ENCODE measurements at regions not wholly inside any gene's neighbourhood (a gene's known extent, or its start where the extent isn't known, plus 50 kb on each side); places are given as distances from the start of the nearest gene placed in this dataset.

DNA sequence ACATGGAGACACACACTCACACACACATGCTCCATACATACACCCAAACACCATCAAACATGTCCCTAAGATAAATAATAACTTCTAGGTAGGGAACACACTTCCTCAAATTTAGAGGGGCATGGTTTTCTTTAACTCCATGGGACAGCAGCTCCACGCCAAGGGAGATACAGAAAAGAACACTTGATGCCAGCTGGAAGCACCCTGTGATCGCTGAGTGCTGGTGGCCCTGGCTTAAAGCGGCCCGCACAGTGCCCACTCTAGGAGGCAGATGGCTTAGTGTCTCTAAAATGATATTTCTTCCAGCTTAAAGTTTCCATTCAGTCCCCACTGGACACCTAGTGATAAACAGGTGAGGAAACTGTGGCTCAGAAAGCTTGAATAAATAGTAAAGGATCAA lies 232.9 kb downstream of the UACA start:
- no peak overlapping the region for H3K23ac ChIP-seq (ENCODE audit: insufficient read length, low read depth, low read length)
- H3T11ph ChIP-seq (ENCODE audit: low read length), result no peak overlapping the region
- Mint-ChIP-seq H3K9me3 (no peaks in the 10 kb centered on the region), H3K27ac (no peak overlapping the region), H3K36me3 (ENCODE audit: insufficient read depth in 1 of 3, low read depth in 3 of 3) (no peaks in the 10 kb centered on the region), H3K4me3 (no peak overlapping the region), H3K4me1 (peaks cover 24 to 26% of the 10 kb centered on the region in 2 experiments), H3K27me3 (ENCODE audit: low read depth) (peaks cover 6% of the 10 kb centered on the region; the same call in 1 of the 2 replicates)
- H3K56ac ChIP-seq (ENCODE audit: insufficient read length, low read depth, low read length), result no peak overlapping the region
- no peak overlapping the region for H2BK15ac ChIP-seq (ENCODE audit: low read depth, low read length)
- H3K23me2 ChIP-seq (ENCODE audit: insufficient read length, low read depth, low read length, poor library complexity, severe bottlenecking), result no peaks in the 10 kb centered on the region
- no CpG with 5 or more reads among the region's 4 CpGs for WGBS (ENCODE audit: extremely low coverage, insufficient read length, low lambda C conversion rate)
- no peak overlapping the region for H3K4me2 ChIP-seq (ENCODE audit: insufficient read depth, insufficient read length, low read length)
- H2AFZ ChIP-seq (ENCODE audit: low read length), result no peak overlapping the region
- no peak overlapping the region for H2BK20ac ChIP-seq (ENCODE audit: low read depth, low read length, poor library complexity, severe bottlenecking)
- H2AK5ac ChIP-seq (ENCODE audit: insufficient read length, low read length), result no peak overlapping the region
- no peaks in the 10 kb centered on the region for H3K9me3 ChIP-seq (ENCODE audit: control insufficient read depth, low read depth, low read length)
- no peaks in the 10 kb centered on the region for H4K20me1 ChIP-seq (ENCODE audit: control insufficient read depth, insufficient read depth, insufficient read length)
- no peak overlapping the region for H3K14ac ChIP-seq (ENCODE audit: insufficient read depth, low read length)
- H2BK5ac ChIP-seq (ENCODE audit: insufficient read length, low read length), result no peak overlapping the region
- no peak overlapping the region for H4K5ac ChIP-seq (ENCODE audit: insufficient read length, low read depth, low read length)
- no peak overlapping the region for H2BK120ac ChIP-seq (ENCODE audit: low read depth, low read length, poor library complexity, severe bottlenecking)
- no peaks in the 10 kb centered on the region for H3K79me1 ChIP-seq (ENCODE audit: insufficient read depth, low read depth, low read length, poor library complexity, severe bottlenecking)
- no peak for DNase-seq
- no peak overlapping the region for H3K4ac ChIP-seq (ENCODE audit: low read depth, low read length)
- no peak overlapping the region for H4K8ac ChIP-seq (replicated peaks; ENCODE audit: insufficient read length, low read depth, low read length)
- H3K27ac ChIP-seq (ENCODE audit: insufficient read length, low read depth, low read length), result no peak overlapping the region
- H3K9ac ChIP-seq (ENCODE audit: extremely low read depth, insufficient read length, low read length), result no peak overlapping the region
- no peak overlapping the region for H4K91ac ChIP-seq (ENCODE audit: insufficient read length, low read depth, low read length)
- H3K27me3 ChIP-seq (ENCODE audit: insufficient read depth, low read length), result no peaks in the 10 kb centered on the region; the same call in 1 of the 2 replicates
- H3K18ac ChIP-seq (ENCODE audit: insufficient read length, low read depth, low read length), result no peak overlapping the region
- H2BK12ac ChIP-seq (ENCODE audit: insufficient read length, low read depth, low read length), result no peak overlapping the region
- no peaks in the 10 kb centered on the region; the same call in 1 of the 2 replicates for H3K4me1 ChIP-seq (ENCODE audit: insufficient read depth, low read length)
- TF ChIP-seq, protein P1, sequence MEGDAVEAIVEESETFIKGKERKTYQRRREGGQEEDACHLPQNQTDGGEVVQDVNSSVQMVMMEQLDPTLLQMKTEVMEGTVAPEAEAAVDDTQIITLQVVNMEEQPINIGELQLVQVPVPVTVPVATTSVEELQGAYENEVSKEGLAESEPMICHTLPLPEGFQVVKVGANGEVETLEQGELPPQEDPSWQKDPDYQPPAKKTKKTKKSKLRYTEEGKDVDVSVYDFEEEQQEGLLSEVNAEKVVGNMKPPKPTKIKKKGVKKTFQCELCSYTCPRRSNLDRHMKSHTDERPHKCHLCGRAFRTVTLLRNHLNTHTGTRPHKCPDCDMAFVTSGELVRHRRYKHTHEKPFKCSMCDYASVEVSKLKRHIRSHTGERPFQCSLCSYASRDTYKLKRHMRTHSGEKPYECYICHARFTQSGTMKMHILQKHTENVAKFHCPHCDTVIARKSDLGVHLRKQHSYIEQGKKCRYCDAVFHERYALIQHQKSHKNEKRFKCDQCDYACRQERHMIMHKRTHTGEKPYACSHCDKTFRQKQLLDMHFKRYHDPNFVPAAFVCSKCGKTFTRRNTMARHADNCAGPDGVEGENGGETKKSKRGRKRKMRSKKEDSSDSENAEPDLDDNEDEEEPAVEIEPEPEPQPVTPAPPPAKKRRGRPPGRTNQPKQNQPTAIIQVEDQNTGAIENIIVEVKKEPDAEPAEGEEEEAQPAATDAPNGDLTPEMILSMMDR (conservative IDR thresholded peaks at IDR 0.05), result no peak
- H3K79me2 ChIP-seq (ENCODE audit: insufficient read depth, low read length), result no peaks in the 10 kb centered on the region
